Lung (tissue), 11 donors: ENCODE measurements at regions not wholly inside any gene's neighbourhood (a gene's known extent, or its start where the extent isn't known, plus 50 kb on each side); places are given as distances from the start of the nearest gene placed in this dataset.

Source experiments
- ATAC-seq: fragments of 200-7000 bp; cut with Tn5 transposase; one replicate; pipeline ENCODE4 v1.9.1; 2020; ENCODE audit warnings: moderate number of reproducible peaks; ENCODE audit not compliant: insufficient read depth, low FRiP score
- DNase-seq, 3 donors: peaks; one replicate each; pipeline ENCODE4 v3.0.0-alpha.2; 2013 to 2017
- H3K27ac ChIP-seq, 2 donors: one replicate each; pipeline ENCODE4 v1.5.1; 2013; ENCODE audit warnings: mild to moderate bottlenecking in 2 of 2, moderate library complexity in 2 of 2, control low read depth in 1 of 2, inconsistent platforms in 1 of 2, low read depth in 1 of 2, low read length in 1 of 2
- H3K27me3 ChIP-seq, 3 donors: one replicate each; pipeline ENCODE4 v1.5.1; 2013; ENCODE audit warnings: low read length in 2 of 3; ENCODE audit not compliant: control insufficient read depth in 3 of 3, insufficient read depth in 3 of 3
- H3K36me3 ChIP-seq, 4 donors: one replicate each; pipeline ENCODE4 v1.5.1; 2013; ENCODE audit warnings: low read length in 4 of 4, mild to moderate bottlenecking in 1 of 4, moderate library complexity in 1 of 4; ENCODE audit not compliant: control insufficient read depth in 4 of 4, insufficient read depth in 4 of 4
- H3K4me1 ChIP-seq, 5 donors: one replicate each; pipeline ENCODE4 v1.5.1; 2013; ENCODE audit warnings: low read length in 5 of 5, mild to moderate bottlenecking in 2 of 5, moderate library complexity in 1 of 5; ENCODE audit not compliant: control insufficient read depth in 5 of 5, insufficient read depth in 5 of 5
- H3K4me3 ChIP-seq: one replicate; pipeline ENCODE4 v1.5.1; 2013; ENCODE audit warnings: mild to moderate bottlenecking, control low read depth, moderate library complexity
- H3K9ac ChIP-seq, 2 donors: one replicate each; pipeline ENCODE4 v1.5.1; 2013; ENCODE audit warnings: low read length in 2 of 2, control low read depth in 1 of 2; ENCODE audit not compliant: insufficient read depth in 1 of 2
- H3K9me3 ChIP-seq, 4 donors: one replicate each; pipeline ENCODE4 v1.5.1; 2013; ENCODE audit warnings: low read length in 3 of 4, mild to moderate bottlenecking in 1 of 4, moderate library complexity in 1 of 4; ENCODE audit not compliant: control insufficient read depth in 4 of 4, insufficient read depth in 3 of 4
- CTCF ChIP-seq: IDR thresholded peaks from 2 replicates; pipeline ENCODE4 v1.5.1; 2012; ENCODE audit warnings: mild to moderate bottlenecking; ENCODE audit errors: control extremely low read depth, extremely low read depth
- WGBS, 2 donors: extraction: QIAGEN DNeasy Blood & Tissue Kit; methylation state at CpG; one replicate each; pipeline ENCODE4 v1.1.7; 2013; 5-methylcytosine and 5-hydroxymethylcytosine counted together
- donor health status: control.
- donor health status: control.
- donor health status: Bipolar disorder and iron deficiency.
- donor health status: healthy.
- donor health status: DM: yes; HTN: yes; CAD: no.

- H3K4me3 ChIP-seq = no peak overlapping the region
- DNase-seq (no peak), ATAC-seq (no peak)
- WGBS, 2 donors = 50 to 81% methylated on average over 3 of the region's 3 CpGs
- H3K36me3 ChIP-seq = no peaks in the 10 kb centered on the region
- H3K4me1 ChIP-seq = no peaks in the 10 kb centered on the region
- H3K27ac ChIP-seq = no peak overlapping the region
- TF ChIP-seq CTCF = no peak
- no peaks in the 10 kb centered on the region for H3K9me3 ChIP-seq
- peaks cover 0 to 3% (median 0%) of the 10 kb centered on the region in 3 donors for H3K27me3 ChIP-seq
- no peak overlapping the region for H3K9ac ChIP-seq
These were observed 278.6 kb upstream of the ITM2A start for GRCh38 chrX:79645749-79646148.

GRCh38 chrX:79631526-79631925 is 264.4 kb upstream of the ITM2A start:
- TF ChIP-seq CTCF = no peak
- WGBS, 2 donors = 62 to 76% methylated on average over 5 of the region's 5 CpGs
- no peak for ATAC-seq

GRCh38 chrX:79630033-79631009 is 263.2 kb upstream of the ITM2A start:
- H3K4me1 ChIP-seq = no peaks in the 10 kb centered on the region
- H3K27me3 ChIP-seq = no peaks in the 10 kb centered on the region
- no peaks in the 10 kb centered on the region for H3K36me3 ChIP-seq
- no peaks in the 10 kb centered on the region for H3K9me3 ChIP-seq
- no peak overlapping the region for H3K9ac ChIP-seq
- DNase-seq (no peak), ATAC-seq (no peak)
- TF ChIP-seq CTCF = no peak
- WGBS, 2 donors = 67 to 90% methylated on average over 5 of the region's 5 CpGs
- no peak overlapping the region for H3K4me3 ChIP-seq
- H3K27ac ChIP-seq = no peak overlapping the region

More at GRCh38 chrX:79631526-79631925, 264.4 kb upstream of the ITM2A start:
- Histone ChIP-seq H3K4me1 (no peaks in the 10 kb centered on the region), H3K27me3 (no peaks in the 10 kb centered on the region), H3K27ac (no peak overlapping the region), H3K9me3 (no peaks in the 10 kb centered on the region), H3K4me3 (no peak overlapping the region), H3K36me3 (no peaks in the 10 kb centered on the region), H3K9ac (no peak overlapping the region)
- DNase-seq = no peak
